Keratinocyte (primary cell): ENCODE measurements at regions not wholly inside any gene's neighbourhood (a gene's known extent, or its start where the extent isn't known, plus 50 kb on each side); places are given as distances from the start of the nearest gene placed in this dataset.

Source experiments
- DNase-seq: peaks from one replicate; pipeline ENCODE4 v3.0.0-alpha.2; 2011; ENCODE audit warnings: low read depth, missing footprints, low spot score
- FAIRE-seq: peaks from 2 replicates; lab custom pipeline; 2011; peaks lifted over from hg19 to GRCh38; lab: Jason Lieb, UNC
- H2AFZ ChIP-seq: 2 replicates; pipeline ENCODE4 v1.6.0; 2012; ENCODE audit warnings: low read length, control low read depth, inconsistent platforms; ENCODE audit not compliant: control insufficient read depth
- H3K27ac ChIP-seq: 2 replicates; pipeline ENCODE4 v1.5.1; 2011; ENCODE audit warnings: low read length; ENCODE audit not compliant: control insufficient read depth, insufficient read depth
- H3K27me3 ChIP-seq: 3 replicates; pipeline ENCODE4 v1.6.0; 2011; ENCODE audit warnings: low read length; ENCODE audit not compliant: control insufficient read depth, insufficient read depth; ENCODE audit errors: extremely low read depth
- H3K36me3 ChIP-seq, 2 experiments: 2 replicates in 1 of 2; 3 replicates in 1 of 2; pipeline ENCODE4 v1.5.1; 2011; ENCODE audit warnings: low read length in 2 of 2, mild to moderate bottlenecking in 1 of 2; ENCODE audit not compliant: control insufficient read depth in 2 of 2, insufficient read depth in 2 of 2; ENCODE audit errors: extremely low read depth in 1 of 2
- H3K4me1 ChIP-seq: 3 replicates; pipeline ENCODE4 v1.5.1; 2011; ENCODE audit warnings: low read length; ENCODE audit not compliant: control insufficient read depth, insufficient read depth; ENCODE audit errors: extremely low read depth
- H3K4me2 ChIP-seq: 3 replicates; pipeline ENCODE4 v1.6.0; 2011; ENCODE audit warnings: low read depth, low read length; ENCODE audit not compliant: control insufficient read depth, insufficient read depth; ENCODE audit errors: extremely low read depth
- H3K4me3 ChIP-seq, 3 experiments: fragments of 200-600 bp in 1 of 3; sonication (generic) in 1 of 3; 2 replicates in 2 of 3; 3 replicates in 1 of 3; pipeline ENCODE4 v1.5.1; 2011 to 2016; ENCODE audit warnings: low read length in 3 of 3, mild to moderate bottlenecking in 3 of 3, control low read depth in 2 of 3, inconsistent platforms in 1 of 3, low read depth in 1 of 3, mixed read lengths in 1 of 3, mixed run types in 1 of 3, moderate library complexity in 1 of 3; ENCODE audit not compliant: control insufficient read depth in 2 of 3, insufficient read depth in 2 of 3; ENCODE audit errors: extremely low read depth in 1 of 3
- H3K79me2 ChIP-seq: 2 replicates; pipeline ENCODE4 v1.6.0; 2012; ENCODE audit warnings: low read length; ENCODE audit not compliant: control insufficient read depth, insufficient read depth
- H3K9ac ChIP-seq: 3 replicates; pipeline ENCODE4 v1.6.0; 2011; ENCODE audit warnings: low read length; ENCODE audit not compliant: control insufficient read depth, insufficient read depth; ENCODE audit errors: extremely low read depth
- H3K9me1 ChIP-seq: 3 replicates; pipeline ENCODE4 v1.6.0; 2011; ENCODE audit warnings: low read length; ENCODE audit not compliant: control insufficient read depth, insufficient read depth; ENCODE audit errors: extremely low read depth
- H3K9me3 ChIP-seq: 2 replicates; pipeline ENCODE4 v1.5.1; 2012; ENCODE audit warnings: low read depth, low read length; ENCODE audit not compliant: control insufficient read depth
- H4K20me1 ChIP-seq: 3 replicates; pipeline ENCODE4 v1.6.0; 2011; ENCODE audit warnings: low read length; ENCODE audit not compliant: control insufficient read depth, insufficient read depth; ENCODE audit errors: extremely low read depth
- EZH2 ChIP-seq: IDR thresholded peaks from one replicate; pipeline ENCODE4 v1.6.1; 2012; ENCODE audit warnings: inconsistent platforms, mild to moderate bottlenecking, low read length, moderate library complexity
- dilution Hi-C: fragments of 300-500 bp; cut with MboI; formaldehyde crosslinking; loops from one replicate; pipeline ENCODE4 v1.7.0; 2020; ENCODE audit warnings: low sequenced_read_pairs; ENCODE audit not compliant: extremely low pct_ligation_motif_present
- TF ChIP-seq, protein P1 (sequence below), 3 experiments: IDR thresholded peaks in 1 of 3; conservative IDR thresholded peaks in 1 of 3; optimal IDR thresholded peaks in 1 of 3; 2 replicates in 2 of 3; 3 replicates in 1 of 3; pipeline versions ENCODE3 to v1.5.1; 2011; ENCODE audit warnings: low read length in 3 of 3, mild to moderate bottlenecking in 3 of 3, moderate library complexity in 2 of 3, control low read depth in 1 of 3, inconsistent platforms in 1 of 3; ENCODE audit not compliant: insufficient read depth in 2 of 3; ENCODE audit errors: extremely low read depth in 1 of 3

DNA sequence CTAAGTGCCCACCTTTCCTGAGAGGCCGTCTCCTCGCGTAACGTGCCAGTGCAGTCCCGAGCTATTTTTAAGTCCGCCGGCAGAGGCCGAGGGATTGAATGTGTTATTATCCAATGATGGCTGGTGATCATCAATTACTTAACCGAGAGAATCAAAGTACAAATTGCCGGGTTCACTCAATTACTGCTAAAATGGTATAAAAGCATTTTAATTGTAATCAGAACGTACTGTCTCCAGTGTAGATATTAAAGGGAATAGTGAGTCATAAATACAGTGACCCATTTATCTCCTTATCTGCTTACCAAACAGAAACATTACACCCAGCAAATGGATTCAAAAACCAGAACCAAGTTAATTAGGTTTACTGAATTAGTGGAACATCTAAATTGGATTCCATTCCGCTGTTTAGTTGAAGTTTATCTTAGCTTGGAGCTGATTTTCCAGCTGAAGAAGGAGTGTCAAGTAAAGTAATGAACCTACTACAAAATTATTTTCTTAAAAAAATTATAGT lies 334.9 kb downstream of the BRD1 start:
- Histone ChIP-seq H3K4me1 (no peaks in the 10 kb centered on the region), H3K9me3 (peaks cover 12% of the 10 kb centered on the region), H3K4me3 (no peak overlapping the region), H3K79me2 (no peaks in the 10 kb centered on the region), H2AFZ (no peak overlapping the region), H3K9me1 (no peaks in the 10 kb centered on the region), H3K27ac (no peak overlapping the region), H3K27me3 (no peaks in the 10 kb centered on the region), H4K20me1 (no peaks in the 10 kb centered on the region), H3K9ac (no peak overlapping the region), H3K36me3 (no peaks in the 10 kb centered on the region), H3K4me2 (no peak overlapping the region)
- TF ChIP-seq, protein P1, sequence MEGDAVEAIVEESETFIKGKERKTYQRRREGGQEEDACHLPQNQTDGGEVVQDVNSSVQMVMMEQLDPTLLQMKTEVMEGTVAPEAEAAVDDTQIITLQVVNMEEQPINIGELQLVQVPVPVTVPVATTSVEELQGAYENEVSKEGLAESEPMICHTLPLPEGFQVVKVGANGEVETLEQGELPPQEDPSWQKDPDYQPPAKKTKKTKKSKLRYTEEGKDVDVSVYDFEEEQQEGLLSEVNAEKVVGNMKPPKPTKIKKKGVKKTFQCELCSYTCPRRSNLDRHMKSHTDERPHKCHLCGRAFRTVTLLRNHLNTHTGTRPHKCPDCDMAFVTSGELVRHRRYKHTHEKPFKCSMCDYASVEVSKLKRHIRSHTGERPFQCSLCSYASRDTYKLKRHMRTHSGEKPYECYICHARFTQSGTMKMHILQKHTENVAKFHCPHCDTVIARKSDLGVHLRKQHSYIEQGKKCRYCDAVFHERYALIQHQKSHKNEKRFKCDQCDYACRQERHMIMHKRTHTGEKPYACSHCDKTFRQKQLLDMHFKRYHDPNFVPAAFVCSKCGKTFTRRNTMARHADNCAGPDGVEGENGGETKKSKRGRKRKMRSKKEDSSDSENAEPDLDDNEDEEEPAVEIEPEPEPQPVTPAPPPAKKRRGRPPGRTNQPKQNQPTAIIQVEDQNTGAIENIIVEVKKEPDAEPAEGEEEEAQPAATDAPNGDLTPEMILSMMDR (optimal IDR thresholded peaks at IDR 0.05 in 1 of 3, IDR thresholded peaks at IDR 0.05 in 1 of 3, conservative IDR thresholded peaks at IDR 0.05 in 1 of 3; ENCODE audit: extremely low read depth in 1 of 3, insufficient read depth in 2 of 3, low read length in 3 of 3): no peak
- FAIRE-seq: no peak
- DNase-seq: no peak
- dilution Hi-C loops: no loop called here

DNA sequence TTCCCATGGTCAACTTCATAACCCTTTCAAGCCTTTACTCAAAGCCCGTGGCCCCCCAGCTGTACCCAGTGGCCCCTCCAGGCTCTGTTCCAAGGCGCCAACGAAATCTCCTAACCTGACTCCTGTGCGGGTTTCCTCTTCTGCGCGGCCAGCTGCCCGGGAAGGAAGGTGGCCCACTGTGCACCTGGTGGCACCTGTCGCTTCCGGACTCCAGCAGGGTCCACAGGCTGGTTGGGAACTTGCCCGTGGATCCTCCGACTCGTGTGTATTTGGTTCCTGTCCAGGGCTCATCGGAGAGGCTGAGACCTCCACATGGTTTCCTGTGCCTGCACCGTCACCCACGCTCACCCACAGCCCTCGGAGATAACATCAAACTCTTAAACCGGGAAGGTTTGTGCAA lies 335.4 kb downstream of the BRD1 start:
- no peak for TF ChIP-seq EZH2
- TF ChIP-seq, protein P1 (optimal IDR thresholded peaks at IDR 0.05 in 1 of 3, IDR thresholded peaks at IDR 0.05 in 1 of 3, conservative IDR thresholded peaks at IDR 0.05 in 1 of 3; ENCODE audit: extremely low read depth in 1 of 3, insufficient read depth in 2 of 3, low read length in 3 of 3): no peak
- H3K9me1 ChIP-seq: no peaks in the 10 kb centered on the region
- dilution Hi-C loops: no loop called here
- no peak overlapping the region for H3K4me3 ChIP-seq
- H3K36me3 ChIP-seq: no peaks in the 10 kb centered on the region
- no peaks in the 10 kb centered on the region for H4K20me1 ChIP-seq
- H3K4me2 ChIP-seq: no peak overlapping the region
- no peaks in the 10 kb centered on the region for H3K4me1 ChIP-seq
- DNase-seq: no peak
- no peak for FAIRE-seq
- H3K27me3 ChIP-seq: no peaks in the 10 kb centered on the region
- no peak overlapping the region for H3K9ac ChIP-seq
- no peak overlapping the region for H2AFZ ChIP-seq
- peaks cover 12% of the 10 kb centered on the region for H3K9me3 ChIP-seq
- no peaks in the 10 kb centered on the region for H3K79me2 ChIP-seq
- H3K27ac ChIP-seq: no peak overlapping the region
